Loucy (cell line): ENCODE measurements at regions not wholly inside any gene's neighbourhood (a gene's known extent, or its start where the extent isn't known, plus 50 kb on each side); places are given as distances from the start of the nearest gene placed in this dataset.
A peak's percentile ranks its signal among the peaks of the same experiment; 100 is the strongest.

Source experiments
- H2AFZ ChIP-seq: fragments of 200-600 bp; sonication (generic); 2 replicates; pipeline ENCODE4 v1.6.0; 2016; ENCODE audit warnings: antibody characterized with exemption, mild to moderate bottlenecking, low read length, moderate library complexity
- H3F3A ChIP-seq: fragments of 200-600 bp; 2 replicates; pipeline ENCODE4 v1.6.0; 2016; ENCODE audit warnings: antibody characterized with exemption, low read depth, mild to moderate bottlenecking
- H3K27me3 ChIP-seq: fragments of 200-600 bp; sonication (generic); 2 replicates; pipeline ENCODE4 v1.6.1; 2014; ENCODE audit warnings: low read length, mild to moderate bottlenecking; ENCODE audit not compliant: insufficient read depth, poor library complexity, severe bottlenecking
- H3K36me3 ChIP-seq: fragments of 200-600 bp; sonication (generic); 2 replicates; pipeline ENCODE4 v1.6.1; 2016; ENCODE audit warnings: low read length; ENCODE audit not compliant: insufficient read depth
- H3K4me1 ChIP-seq: fragments of 200-600 bp; sonication (generic); 2 replicates; pipeline ENCODE4 v1.5.1; 2014; ENCODE audit warnings: low read length, mild to moderate bottlenecking; ENCODE audit not compliant: insufficient read depth, poor library complexity, severe bottlenecking
- H3K4me2 ChIP-seq: fragments of 200-600 bp; sonication (generic); 2 replicates; pipeline ENCODE4 v1.6.0; 2014; ENCODE audit warnings: antibody characterized with exemption, low read length, low read depth, mild to moderate bottlenecking; ENCODE audit not compliant: poor library complexity, severe bottlenecking
- H3K4me3 ChIP-seq: fragments of 200-600 bp; sonication (generic); 2 replicates; pipeline ENCODE4 v1.5.1; 2014; ENCODE audit warnings: low read length, mild to moderate bottlenecking, mixed read lengths; ENCODE audit not compliant: poor library complexity, severe bottlenecking
- H3K79me2 ChIP-seq: fragments of 200-600 bp; sonication (generic); 2 replicates; pipeline ENCODE4 v1.6.1; 2014; ENCODE audit warnings: low read length; ENCODE audit not compliant: insufficient read depth
- H3K9ac ChIP-seq: fragments of 200-600 bp; sonication (generic); 2 replicates; pipeline ENCODE4 v1.6.0; 2014; ENCODE audit warnings: mild to moderate bottlenecking, low read depth, low read length, moderate library complexity; ENCODE audit not compliant: poor library complexity, severe bottlenecking
- H3K9me2 ChIP-seq: fragments of 200-600 bp; sonication (generic); replicated peaks from 2 replicates; pipeline ENCODE4 v1.6.1; 2016; ENCODE audit warnings: low read depth, low read length, mixed read lengths
- H3K9me3 ChIP-seq: fragments of 200-600 bp; sonication (generic); 2 replicates; pipeline ENCODE4 v1.6.1; 2014; ENCODE audit warnings: mild to moderate bottlenecking, antibody characterized with exemption, low read length, low read depth; ENCODE audit not compliant: insufficient read depth
- H4K20me1 ChIP-seq: fragments of 200-600 bp; sonication (generic); 2 replicates; pipeline ENCODE4 v1.6.0; 2014; ENCODE audit warnings: antibody characterized with exemption, low read length, mild to moderate bottlenecking; ENCODE audit not compliant: insufficient read depth, poor library complexity, severe bottlenecking
- EZH2phosphoT487 ChIP-seq: fragments of 200-600 bp; IDR thresholded peaks from 2 replicates; pipeline ENCODE4 v1.6.1; 2018; ENCODE audit warnings: antibody characterized with exemption, mild to moderate bottlenecking, moderate library complexity, borderline replicate concordance
- TF ChIP-seq, protein P1 (sequence below): fragments of 200-600 bp; sonication (generic); conservative IDR thresholded peaks from 2 replicates; pipeline ENCODE4 v1.5.1; 2014; ENCODE audit warnings: mild to moderate bottlenecking, antibody characterized with exemption, low read length

DNA sequence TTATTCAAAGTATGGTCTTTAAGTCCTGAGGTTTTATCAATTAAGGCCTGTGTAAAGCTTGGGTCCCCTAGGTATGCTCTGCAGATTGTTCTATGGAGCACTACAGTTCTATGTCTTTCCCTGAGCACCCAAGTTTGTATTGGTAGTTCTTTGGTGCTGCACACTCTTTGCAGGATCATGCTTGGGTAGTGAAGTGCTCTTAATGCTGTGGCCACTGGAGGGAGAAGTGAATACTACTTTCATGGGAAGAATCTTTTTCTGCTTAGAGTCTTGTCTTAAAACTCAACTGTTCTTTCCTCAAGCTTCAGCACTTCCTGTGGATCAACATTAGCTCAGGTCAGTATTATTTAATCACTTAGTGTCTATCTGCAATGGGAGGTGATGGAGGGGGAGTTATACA is 93.6 kb upstream of the CFAP20DC start:
- no peak overlapping the region for H2AFZ ChIP-seq
- no peaks in the 10 kb centered on the region for H3K9me2 ChIP-seq
- no peak overlapping the region for H3K4me2 ChIP-seq
- no peaks in the 10 kb centered on the region for H3K4me1 ChIP-seq
- H3K4me3 ChIP-seq = no peak overlapping the region
- TF ChIP-seq, protein P1, sequence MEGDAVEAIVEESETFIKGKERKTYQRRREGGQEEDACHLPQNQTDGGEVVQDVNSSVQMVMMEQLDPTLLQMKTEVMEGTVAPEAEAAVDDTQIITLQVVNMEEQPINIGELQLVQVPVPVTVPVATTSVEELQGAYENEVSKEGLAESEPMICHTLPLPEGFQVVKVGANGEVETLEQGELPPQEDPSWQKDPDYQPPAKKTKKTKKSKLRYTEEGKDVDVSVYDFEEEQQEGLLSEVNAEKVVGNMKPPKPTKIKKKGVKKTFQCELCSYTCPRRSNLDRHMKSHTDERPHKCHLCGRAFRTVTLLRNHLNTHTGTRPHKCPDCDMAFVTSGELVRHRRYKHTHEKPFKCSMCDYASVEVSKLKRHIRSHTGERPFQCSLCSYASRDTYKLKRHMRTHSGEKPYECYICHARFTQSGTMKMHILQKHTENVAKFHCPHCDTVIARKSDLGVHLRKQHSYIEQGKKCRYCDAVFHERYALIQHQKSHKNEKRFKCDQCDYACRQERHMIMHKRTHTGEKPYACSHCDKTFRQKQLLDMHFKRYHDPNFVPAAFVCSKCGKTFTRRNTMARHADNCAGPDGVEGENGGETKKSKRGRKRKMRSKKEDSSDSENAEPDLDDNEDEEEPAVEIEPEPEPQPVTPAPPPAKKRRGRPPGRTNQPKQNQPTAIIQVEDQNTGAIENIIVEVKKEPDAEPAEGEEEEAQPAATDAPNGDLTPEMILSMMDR = peak; percentile 48
- no peak for TF ChIP-seq EZH2phosphoT487
- H3F3A ChIP-seq = no peaks in the 10 kb centered on the region
- no peaks in the 10 kb centered on the region for H4K20me1 ChIP-seq
- H3K9ac ChIP-seq = no peak overlapping the region
- H3K27me3 ChIP-seq = no peaks in the 10 kb centered on the region
- H3K79me2 ChIP-seq = no peaks in the 10 kb centered on the region
- no peaks in the 10 kb centered on the region for H3K36me3 ChIP-seq
- peaks cover 6% of the 10 kb centered on the region; the same call in 1 of the 2 replicates for H3K9me3 ChIP-seq

DNA sequence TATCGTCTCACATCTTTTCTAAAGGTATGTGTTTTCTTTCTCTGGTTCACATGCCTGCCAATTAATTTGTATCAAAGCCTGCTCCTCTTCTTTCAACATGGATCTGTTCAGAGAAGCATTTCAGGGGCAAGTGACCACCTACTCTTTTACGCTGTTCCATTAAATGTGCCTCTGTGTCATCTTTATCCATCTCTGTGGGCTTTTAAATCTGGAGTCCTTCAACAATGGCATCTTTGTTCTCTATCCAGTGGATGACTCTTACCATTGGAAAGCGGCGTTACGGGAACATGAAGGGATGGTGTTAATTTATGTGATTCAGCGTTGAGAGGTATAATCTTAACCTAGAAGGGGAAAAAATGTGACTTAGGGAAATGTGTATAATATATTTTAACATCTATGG is 92.7 kb upstream of the CFAP20DC start:
- no peaks in the 10 kb centered on the region for H3K9me2 ChIP-seq
- H3K4me3 ChIP-seq = no peak overlapping the region
- H3K27me3 ChIP-seq = no peaks in the 10 kb centered on the region
- H3F3A ChIP-seq = no peaks in the 10 kb centered on the region
- no peaks in the 10 kb centered on the region for H4K20me1 ChIP-seq
- peaks cover 2% of the 10 kb centered on the region; the same call in 1 of the 2 replicates for H3K9me3 ChIP-seq
- no peaks in the 10 kb centered on the region for H3K36me3 ChIP-seq
- H3K4me1 ChIP-seq = no peaks in the 10 kb centered on the region
- H3K9ac ChIP-seq = no peak overlapping the region
- H2AFZ ChIP-seq = peak overlapping the region; percentile 60; the same call in 1 of the 2 replicates
- H3K4me2 ChIP-seq = no peak overlapping the region
- TF ChIP-seq EZH2phosphoT487 = no peak
- TF ChIP-seq, protein P1 = no peak
- no peaks in the 10 kb centered on the region for H3K79me2 ChIP-seq

DNA sequence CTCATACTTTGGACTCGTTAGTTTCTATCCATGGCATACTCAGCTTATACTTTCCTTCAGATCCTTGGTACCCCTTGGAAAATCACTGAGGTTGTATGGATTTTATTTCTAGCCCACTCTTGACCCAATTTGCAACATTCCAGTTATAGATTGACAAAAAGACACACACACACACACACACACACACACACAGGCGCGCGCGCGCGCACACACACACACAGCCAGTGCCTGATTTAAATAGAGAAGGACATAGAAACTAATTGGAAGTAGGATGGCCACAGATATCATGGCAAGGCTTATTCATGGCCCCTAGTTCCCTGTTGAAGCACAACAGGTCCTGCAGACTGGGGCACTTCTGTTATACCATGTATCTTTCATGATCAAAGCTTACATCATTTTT is 89.1 kb upstream of the CFAP20DC start:
- no peak overlapping the region for H3K4me3 ChIP-seq
- TF ChIP-seq EZH2phosphoT487 = no peak
- TF ChIP-seq, protein P1 = no peak
- H3K79me2 ChIP-seq = no peaks in the 10 kb centered on the region
- no peaks in the 10 kb centered on the region for H3K36me3 ChIP-seq
- H3K4me1 ChIP-seq = peaks cover 4% of the 10 kb centered on the region
- H3K9me2 ChIP-seq = no peaks in the 10 kb centered on the region
- no peaks in the 10 kb centered on the region for H3K27me3 ChIP-seq
- no peak overlapping the region for H2AFZ ChIP-seq
- no peaks in the 10 kb centered on the region for H3F3A ChIP-seq
- H3K4me2 ChIP-seq = no peak overlapping the region
- H3K9ac ChIP-seq = no peak overlapping the region
- no peaks in the 10 kb centered on the region for H3K9me3 ChIP-seq
- no peaks in the 10 kb centered on the region for H4K20me1 ChIP-seq
